ENCODE measurements at regions not wholly inside any gene's neighbourhood (a gene's known extent, or its start where the extent isn't known, plus 50 kb on each side); places are given as distances from the start of the nearest gene placed in this dataset.
"Not testable (repeated sequence)": the region's sequence is repeated elsewhere in the genome, so short reads cannot be mapped to it uniquely, and the experiment has no call there.

DNA sequence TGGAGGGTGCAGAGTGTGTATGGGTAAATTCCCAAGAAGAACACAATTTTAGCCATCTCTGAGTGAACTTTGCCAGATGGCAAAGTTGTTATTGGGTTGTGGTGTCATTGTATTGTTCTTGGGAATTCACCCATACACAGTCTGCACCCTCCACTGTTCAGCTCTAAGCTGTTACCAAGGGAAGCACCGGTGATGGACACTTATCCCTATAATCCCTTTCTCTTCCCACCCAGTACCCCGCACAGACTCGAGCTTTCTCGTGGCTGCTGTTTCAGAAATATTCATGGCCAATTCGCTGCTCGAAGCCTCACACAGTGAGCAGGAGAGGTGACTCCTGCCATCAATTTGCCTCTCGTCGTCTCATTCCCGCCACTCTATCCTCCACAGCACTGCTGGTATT is 95.7 kb upstream of the PALMD start:
- Histone ChIP-seq H3K4me3 (ENCODE audit: low read length in 2 of 2) (no peak overlapping the region), H2AFZ (ENCODE audit: low read length) (peak overlapping the region; percentile 24), H4K91ac (ENCODE audit: low read depth, low read length, poor library complexity) (peak overlapping the region; percentile 64), H3K4me1 (ENCODE audit: control insufficient read depth in 2 of 2, insufficient read depth in 1 of 2, low read depth in 1 of 2, low read length in 2 of 2) (peaks cover 0 to 9% of the 10 kb centered on the region in 2 donors), H2BK15ac (ENCODE audit: low read length) (no peak overlapping the region), H3K18ac (ENCODE audit: low read length) (no peak overlapping the region), H3K27ac (replicated peaks; ENCODE audit: low read length) (peak overlapping the region; percentile 73), H3K4ac (ENCODE audit: low read length) (no peak overlapping the region), H3K14ac (ENCODE audit: low read length) (no peak overlapping the region), H2BK5ac (ENCODE audit: low read length) (no peak overlapping the region), H4K8ac (ENCODE audit: low read depth, low read length) (no peak overlapping the region), H3K27me3 (ENCODE audit: control insufficient read depth in 3 of 3, insufficient read depth in 3 of 3, low read depth in 1 of 3, low read length in 3 of 3) (no peaks in the 10 kb centered on the region), H3K4me2 (ENCODE audit: insufficient read depth, low read length, poor library complexity, severe bottlenecking) (no peak overlapping the region), H2AK5ac (ENCODE audit: low read depth, low read length) (no peak overlapping the region), H2BK120ac (ENCODE audit: low read depth, low read length) (no peak overlapping the region), H3K23ac (ENCODE audit: low read depth, low read length, poor library complexity) (no peak overlapping the region), H3K79me1 (ENCODE audit: low read depth, low read length) (no peaks in the 10 kb centered on the region), H2BK12ac (ENCODE audit: low read length) (no peak overlapping the region), H3K9me3 (replicated peaks in 1 of 2; ENCODE audit: control insufficient read depth in 2 of 2, insufficient read depth in 1 of 2, low read depth in 1 of 2, low read length in 2 of 2) (no peaks in the 10 kb centered on the region), H3K9ac (ENCODE audit: low read depth, low read length, poor library complexity) (no peak overlapping the region), H3K36me3 (replicated peaks in 1 of 2; ENCODE audit: control insufficient read depth in 2 of 2, insufficient read depth in 2 of 2, low read length in 2 of 2) (no peaks in the 10 kb centered on the region)
- no peak for DNase-seq (ENCODE audit: low spot score)
- WGBS, 2 donors (ENCODE audit: extremely low coverage in 2 of 2, insufficient read length in 2 of 2, insufficient replicate concordance in 1 of 2): no CpG with 5 or more reads among the region's 9 CpGs

DNA sequence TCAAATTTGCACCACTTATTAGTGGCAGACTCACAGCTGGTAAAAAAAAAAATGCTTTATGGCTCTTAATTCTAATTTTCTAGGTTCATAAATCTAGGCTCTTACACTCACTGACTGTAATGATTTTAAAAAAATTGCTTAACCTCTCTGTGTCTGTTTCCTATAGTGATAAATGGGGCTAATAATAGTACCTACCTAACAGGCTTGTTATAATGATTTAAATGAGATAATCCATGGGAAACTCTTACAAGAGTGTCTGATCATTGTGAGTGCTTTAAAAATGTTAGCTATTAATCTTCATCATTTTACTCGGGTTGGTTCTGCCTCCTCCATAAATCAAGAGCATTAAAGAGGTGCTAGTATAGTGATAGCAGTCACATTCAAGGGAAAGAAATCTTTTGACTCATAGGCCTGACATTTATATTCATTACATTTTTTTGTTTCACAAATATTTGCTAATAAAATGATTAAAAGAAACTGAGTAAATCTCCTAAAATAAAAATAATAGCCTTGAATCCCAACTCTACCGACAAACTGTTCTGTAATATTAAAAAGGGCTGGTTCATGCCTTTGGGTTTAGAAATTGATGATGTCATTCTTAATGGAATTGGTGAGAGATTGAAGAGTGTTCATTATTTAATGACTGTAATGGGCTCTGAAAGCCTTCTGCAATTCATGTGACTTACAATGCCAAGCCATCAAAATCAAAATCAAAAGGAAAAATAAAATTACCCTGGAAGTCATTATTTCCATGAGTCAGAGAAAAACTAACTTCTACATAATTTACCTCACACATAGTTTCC is 93.9 kb upstream of the PALMD start:
- WGBS, 2 donors (ENCODE audit: extremely low coverage in 2 of 2, insufficient read length in 2 of 2, insufficient replicate concordance in 1 of 2): no CpG with 5 or more reads among the region's 2 CpGs
- H2BK5ac ChIP-seq (ENCODE audit: low read length): no peak overlapping the region
- no peaks in the 10 kb centered on the region for H3K79me1 ChIP-seq (ENCODE audit: low read depth, low read length)
- no peak overlapping the region for H3K9ac ChIP-seq (ENCODE audit: low read depth, low read length, poor library complexity)
- H3K23ac ChIP-seq (ENCODE audit: low read depth, low read length, poor library complexity): no peak overlapping the region
- H2AFZ ChIP-seq (ENCODE audit: low read length): no peak overlapping the region
- H4K8ac ChIP-seq (ENCODE audit: low read depth, low read length): no peak overlapping the region
- no peak overlapping the region for H3K4ac ChIP-seq (ENCODE audit: low read length)
- no peak overlapping the region for H2BK120ac ChIP-seq (ENCODE audit: low read depth, low read length)
- H3K36me3 ChIP-seq (replicated peaks in 1 of 2; ENCODE audit: control insufficient read depth in 2 of 2, insufficient read depth in 2 of 2, low read length in 2 of 2): no peaks in the 10 kb centered on the region
- DNase-seq (ENCODE audit: low spot score): no peak
- H3K9me3 ChIP-seq (replicated peaks in 1 of 2; ENCODE audit: control insufficient read depth in 2 of 2, insufficient read depth in 1 of 2, low read depth in 1 of 2, low read length in 2 of 2): no peaks in the 10 kb centered on the region
- no peak overlapping the region for H3K27ac ChIP-seq (replicated peaks; ENCODE audit: low read length)
- no peak overlapping the region for H3K4me3 ChIP-seq (ENCODE audit: low read length in 2 of 2)
- peaks cover 0 to 9% of the 10 kb centered on the region in 2 donors for H3K4me1 ChIP-seq (ENCODE audit: control insufficient read depth in 2 of 2, insufficient read depth in 1 of 2, low read depth in 1 of 2, low read length in 2 of 2)
- H3K18ac ChIP-seq (ENCODE audit: low read length): no peak overlapping the region
- no peak overlapping the region for H3K14ac ChIP-seq (ENCODE audit: low read length)
- no peak overlapping the region for H3K4me2 ChIP-seq (ENCODE audit: insufficient read depth, low read length, poor library complexity, severe bottlenecking)
- H2BK12ac ChIP-seq (ENCODE audit: low read length): no peak overlapping the region
- no peak overlapping the region for H2AK5ac ChIP-seq (ENCODE audit: low read depth, low read length)
- no peak overlapping the region for H4K91ac ChIP-seq (ENCODE audit: low read depth, low read length, poor library complexity)
- H2BK15ac ChIP-seq (ENCODE audit: low read length): no peak overlapping the region
- no peaks in the 10 kb centered on the region for H3K27me3 ChIP-seq (ENCODE audit: control insufficient read depth in 3 of 3, insufficient read depth in 3 of 3, low read depth in 1 of 3, low read length in 3 of 3)

DNA sequence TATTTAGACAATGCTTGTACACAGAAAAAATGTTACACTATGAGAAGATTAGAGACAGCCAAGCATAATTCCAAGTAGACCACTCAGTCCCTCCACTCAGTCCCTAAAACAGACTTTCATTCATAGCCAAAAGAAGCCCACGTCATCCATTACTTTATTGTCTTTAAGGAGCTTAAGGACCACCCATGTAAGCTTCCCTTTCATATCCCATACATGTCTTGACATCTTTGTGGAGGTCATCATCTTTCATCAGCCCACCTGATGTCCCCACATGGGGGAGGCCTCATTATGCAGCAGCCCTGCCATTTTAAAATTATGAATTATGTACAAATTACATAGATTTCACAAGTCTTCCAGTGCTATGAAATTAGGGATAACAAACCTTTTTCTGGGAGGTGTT is 92.6 kb upstream of the PALMD start:
- no peak overlapping the region for H3K18ac ChIP-seq (ENCODE audit: low read length)
- no peak overlapping the region for H2BK15ac ChIP-seq (ENCODE audit: low read length)
- no peak overlapping the region for H3K4me2 ChIP-seq (ENCODE audit: insufficient read depth, low read length, poor library complexity, severe bottlenecking)
- no peak overlapping the region for H3K27ac ChIP-seq (replicated peaks; ENCODE audit: low read length)
- H2AFZ ChIP-seq (ENCODE audit: low read length): no peak overlapping the region
- no peaks in the 10 kb centered on the region for H3K9me3 ChIP-seq (replicated peaks in 1 of 2; ENCODE audit: control insufficient read depth in 2 of 2, insufficient read depth in 1 of 2, low read depth in 1 of 2, low read length in 2 of 2)
- H4K8ac ChIP-seq (ENCODE audit: low read depth, low read length): no peak overlapping the region
- H2BK12ac ChIP-seq (ENCODE audit: low read length): no peak overlapping the region
- H2AK5ac ChIP-seq (ENCODE audit: low read depth, low read length): no peak overlapping the region
- no peak overlapping the region for H3K9ac ChIP-seq (ENCODE audit: low read depth, low read length, poor library complexity)
- no CpG with 5 or more reads among the region's 1 CpG for WGBS, 2 donors (ENCODE audit: extremely low coverage in 2 of 2, insufficient read length in 2 of 2, insufficient replicate concordance in 1 of 2)
- H3K4me1 ChIP-seq (ENCODE audit: control insufficient read depth in 2 of 2, insufficient read depth in 1 of 2, low read depth in 1 of 2, low read length in 2 of 2): peaks cover 0 to 9% of the 10 kb centered on the region in 2 donors
- H4K91ac ChIP-seq (ENCODE audit: low read depth, low read length, poor library complexity): no peak overlapping the region
- no peak for DNase-seq (ENCODE audit: low spot score)
- no peak overlapping the region for H2BK120ac ChIP-seq (ENCODE audit: low read depth, low read length)
- no peak overlapping the region for H3K14ac ChIP-seq (ENCODE audit: low read length)
- no peaks in the 10 kb centered on the region for H3K79me1 ChIP-seq (ENCODE audit: low read depth, low read length)
- H3K4ac ChIP-seq (ENCODE audit: low read length): no peak overlapping the region
- no peak overlapping the region for H3K23ac ChIP-seq (ENCODE audit: low read depth, low read length, poor library complexity)
- H3K27me3 ChIP-seq (ENCODE audit: control insufficient read depth in 3 of 3, insufficient read depth in 3 of 3, low read depth in 1 of 3, low read length in 3 of 3): no peaks in the 10 kb centered on the region
- no peak overlapping the region for H2BK5ac ChIP-seq (ENCODE audit: low read length)
- H3K4me3 ChIP-seq (ENCODE audit: low read length in 2 of 2): no peak overlapping the region
- no peaks in the 10 kb centered on the region for H3K36me3 ChIP-seq (replicated peaks in 1 of 2; ENCODE audit: control insufficient read depth in 2 of 2, insufficient read depth in 2 of 2, low read length in 2 of 2)

DNA sequence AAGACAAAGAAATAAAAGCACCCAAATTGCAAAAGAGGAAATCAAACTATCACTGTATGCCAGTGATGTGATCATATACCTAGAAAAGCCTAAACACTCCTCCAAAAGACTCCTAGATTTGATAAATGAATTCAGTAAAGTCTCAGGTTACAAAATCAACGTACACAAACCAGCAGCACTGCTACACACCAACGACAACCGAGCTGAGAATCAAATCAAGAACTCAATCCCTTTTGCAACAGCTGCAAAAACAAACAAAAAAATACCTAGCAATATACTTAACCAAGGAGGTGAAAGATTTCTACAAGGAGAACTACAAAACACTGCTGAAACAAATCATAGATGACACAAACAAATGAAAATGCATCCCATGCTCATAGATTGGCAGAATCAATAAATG is 92.1 kb upstream of the PALMD start:
- H3K36me3 ChIP-seq (replicated peaks in 1 of 2; ENCODE audit: control insufficient read depth in 2 of 2, insufficient read depth in 2 of 2, low read length in 2 of 2); DNase-seq (ENCODE audit: low spot score); H3K4me1 ChIP-seq (ENCODE audit: control insufficient read depth in 2 of 2, insufficient read depth in 1 of 2, low read depth in 1 of 2, low read length in 2 of 2); H3K27me3 ChIP-seq (ENCODE audit: control insufficient read depth in 3 of 3, insufficient read depth in 3 of 3, low read depth in 1 of 3, low read length in 3 of 3); H2AFZ ChIP-seq (ENCODE audit: low read length); H3K4me2 ChIP-seq (ENCODE audit: insufficient read depth, low read length, poor library complexity, severe bottlenecking); H2BK5ac ChIP-seq (ENCODE audit: low read length); H3K14ac ChIP-seq (ENCODE audit: low read length); H2BK120ac ChIP-seq (ENCODE audit: low read depth, low read length); H3K4me3 ChIP-seq (ENCODE audit: low read length in 2 of 2); H2BK15ac ChIP-seq (ENCODE audit: low read length); H3K4ac ChIP-seq (ENCODE audit: low read length); H2AK5ac ChIP-seq (ENCODE audit: low read depth, low read length); H3K9me3 ChIP-seq (replicated peaks in 1 of 2; ENCODE audit: control insufficient read depth in 2 of 2, insufficient read depth in 1 of 2, low read depth in 1 of 2, low read length in 2 of 2); H2BK12ac ChIP-seq (ENCODE audit: low read length); H3K27ac ChIP-seq (replicated peaks; ENCODE audit: low read length); H3K9ac ChIP-seq (ENCODE audit: low read depth, low read length, poor library complexity); H4K91ac ChIP-seq (ENCODE audit: low read depth, low read length, poor library complexity); H3K79me1 ChIP-seq (ENCODE audit: low read depth, low read length); H3K23ac ChIP-seq (ENCODE audit: low read depth, low read length, poor library complexity); H3K18ac ChIP-seq (ENCODE audit: low read length); H4K8ac ChIP-seq (ENCODE audit: low read depth, low read length): not testable (repeated sequence)
- no CpG with 5 or more reads among the region's 3 CpGs for WGBS, 2 donors (ENCODE audit: extremely low coverage in 2 of 2, insufficient read length in 2 of 2, insufficient replicate concordance in 1 of 2)

All from neuronal stem cell (in vitro differentiated cells).